Vagina (tissue), 2 donors: ENCODE measurements at regions not wholly inside any gene's neighbourhood (a gene's known extent, or its start where the extent isn't known, plus 50 kb on each side); places are given as distances from the start of the nearest gene placed in this dataset.

ENCODE experiments used
- CTCF ChIP-seq, 3 experiments: fragments of 450-650 bp in 2 of 3; fragments of 200-600 bp in 1 of 3; sonication (generic) in 1 of 3; IDR thresholded peaks; one replicate each; pipeline ENCODE4 v1.5.1; 2017 to 2019; ENCODE audit warnings: antibody characterized with exemption in 3 of 3, mild to moderate bottlenecking in 2 of 3, moderate library complexity in 2 of 3
- POLR2A ChIP-seq, 2 donors: fragments of 450-650 bp; IDR thresholded peaks; one replicate each; pipeline ENCODE4 v1.6.1; 2017; ENCODE audit warnings: antibody characterized with exemption in 2 of 2, mild to moderate bottlenecking in 2 of 2, moderate library complexity in 2 of 2
- POLR2AphosphoS5 ChIP-seq, 2 donors: sonication (generic); formaldehyde crosslinking; IDR thresholded peaks; one replicate each; pipeline ENCODE4 v1.9.0; 2017; ENCODE audit warnings: antibody characterized with exemption in 2 of 2, mild to moderate bottlenecking in 2 of 2, low read depth in 1 of 2; ENCODE audit not compliant: insufficient read depth in 1 of 2

- TF ChIP-seq CTCF (IDR thresholded peaks at IDR 0.05) (no peak), POLR2A (IDR thresholded peaks at IDR 0.05) (no peak), POLR2AphosphoS5 (IDR thresholded peaks at IDR 0.05; ENCODE audit: insufficient read depth in 1 of 2, low read depth in 1 of 2) (no peak)
Observed at GRCh38 chr20:40956542-40957264, 71.9 kb upstream of the TOP1 start.
